ENCODE measurements at regions not wholly inside any gene's neighbourhood (a gene's known extent, or its start where the extent isn't known, plus 50 kb on each side); places are given as distances from the start of the nearest gene placed in this dataset.

DNA sequence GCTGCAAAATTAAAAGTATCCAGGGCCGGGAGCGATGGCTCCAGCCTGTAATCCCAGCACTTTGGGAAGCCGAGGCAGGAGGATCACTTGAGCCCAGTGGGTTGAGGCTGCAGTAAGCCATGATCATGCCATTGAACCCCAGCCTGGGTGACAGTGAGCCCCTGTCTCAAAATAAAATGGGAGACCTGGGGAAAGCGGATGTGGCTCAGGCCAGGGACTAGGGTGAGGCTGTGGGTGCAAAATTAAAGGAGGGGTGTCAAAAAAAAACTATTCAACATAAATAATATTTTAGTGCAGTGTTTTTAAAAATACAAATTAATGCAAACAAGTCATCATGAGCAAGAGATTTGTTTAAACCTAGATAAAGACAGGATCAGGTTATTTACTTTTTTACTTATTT lies 100.1 kb upstream of the SLC45A1 start:
- Histone ChIP-seq H3K4me3 (ENCODE audit: low read depth in 2 of 2, low read length in 2 of 2) (no peak overlapping the region), H3K27ac (ENCODE audit: low read length) (peak overlapping the region; percentile 1; the same call in 1 of the 2 replicates), H3K9me3 (ENCODE audit: control insufficient read depth, insufficient read depth, low read depth, low read length) (no peaks in the 10 kb centered on the region), H3K36me3 (ENCODE audit: control insufficient read depth, insufficient read depth, low read length) (no peaks in the 10 kb centered on the region), H3K4me1 (ENCODE audit: control insufficient read depth, insufficient read depth, low read length) (peaks cover 20% of the 10 kb centered on the region), H3K27me3 (ENCODE audit: control insufficient read depth, insufficient read depth, low read length) (no peaks in the 10 kb centered on the region)
- DNase-seq (ENCODE audit: low read depth, low spot score) (no peak), ATAC-seq (no peak)
- BruUV-seq (replicated peaks) = no TSS peak
- in situ Hi-C loops (cut with HindIII; ENCODE audit: low pct_unique_long_range_greater_than_20kb, low sequenced_read_pairs) = no loop called here
- TF ChIP-seq, protein P1, sequence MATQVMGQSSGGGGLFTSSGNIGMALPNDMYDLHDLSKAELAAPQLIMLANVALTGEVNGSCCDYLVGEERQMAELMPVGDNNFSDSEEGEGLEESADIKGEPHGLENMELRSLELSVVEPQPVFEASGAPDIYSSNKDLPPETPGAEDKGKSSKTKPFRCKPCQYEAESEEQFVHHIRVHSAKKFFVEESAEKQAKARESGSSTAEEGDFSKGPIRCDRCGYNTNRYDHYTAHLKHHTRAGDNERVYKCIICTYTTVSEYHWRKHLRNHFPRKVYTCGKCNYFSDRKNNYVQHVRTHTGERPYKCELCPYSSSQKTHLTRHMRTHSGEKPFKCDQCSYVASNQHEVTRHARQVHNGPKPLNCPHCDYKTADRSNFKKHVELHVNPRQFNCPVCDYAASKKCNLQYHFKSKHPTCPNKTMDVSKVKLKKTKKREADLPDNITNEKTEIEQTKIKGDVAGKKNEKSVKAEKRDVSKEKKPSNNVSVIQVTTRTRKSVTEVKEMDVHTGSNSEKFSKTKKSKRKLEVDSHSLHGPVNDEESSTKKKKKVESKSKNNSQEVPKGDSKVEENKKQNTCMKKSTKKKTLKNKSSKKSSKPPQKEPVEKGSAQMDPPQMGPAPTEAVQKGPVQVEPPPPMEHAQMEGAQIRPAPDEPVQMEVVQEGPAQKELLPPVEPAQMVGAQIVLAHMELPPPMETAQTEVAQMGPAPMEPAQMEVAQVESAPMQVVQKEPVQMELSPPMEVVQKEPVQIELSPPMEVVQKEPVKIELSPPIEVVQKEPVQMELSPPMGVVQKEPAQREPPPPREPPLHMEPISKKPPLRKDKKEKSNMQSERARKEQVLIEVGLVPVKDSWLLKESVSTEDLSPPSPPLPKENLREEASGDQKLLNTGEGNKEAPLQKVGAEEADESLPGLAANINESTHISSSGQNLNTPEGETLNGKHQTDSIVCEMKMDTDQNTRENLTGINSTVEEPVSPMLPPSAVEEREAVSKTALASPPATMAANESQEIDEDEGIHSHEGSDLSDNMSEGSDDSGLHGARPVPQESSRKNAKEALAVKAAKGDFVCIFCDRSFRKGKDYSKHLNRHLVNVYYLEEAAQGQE (IDR thresholded peaks at IDR 0.05; ENCODE audit: insufficient read depth in 1 of 2, low read depth in 2 of 2, low read length in 1 of 2) = no peak
- TF ChIP-seq SIN3A (IDR thresholded peaks at IDR 0.05; ENCODE audit: borderline replicate concordance, insufficient read depth, low read depth, low read length) = no peak
- no peak for TF ChIP-seq POLR2AphosphoS5 (IDR thresholded peaks at IDR 0.05; ENCODE audit: low read depth, low read length)
- TF ChIP-seq, protein P2, sequence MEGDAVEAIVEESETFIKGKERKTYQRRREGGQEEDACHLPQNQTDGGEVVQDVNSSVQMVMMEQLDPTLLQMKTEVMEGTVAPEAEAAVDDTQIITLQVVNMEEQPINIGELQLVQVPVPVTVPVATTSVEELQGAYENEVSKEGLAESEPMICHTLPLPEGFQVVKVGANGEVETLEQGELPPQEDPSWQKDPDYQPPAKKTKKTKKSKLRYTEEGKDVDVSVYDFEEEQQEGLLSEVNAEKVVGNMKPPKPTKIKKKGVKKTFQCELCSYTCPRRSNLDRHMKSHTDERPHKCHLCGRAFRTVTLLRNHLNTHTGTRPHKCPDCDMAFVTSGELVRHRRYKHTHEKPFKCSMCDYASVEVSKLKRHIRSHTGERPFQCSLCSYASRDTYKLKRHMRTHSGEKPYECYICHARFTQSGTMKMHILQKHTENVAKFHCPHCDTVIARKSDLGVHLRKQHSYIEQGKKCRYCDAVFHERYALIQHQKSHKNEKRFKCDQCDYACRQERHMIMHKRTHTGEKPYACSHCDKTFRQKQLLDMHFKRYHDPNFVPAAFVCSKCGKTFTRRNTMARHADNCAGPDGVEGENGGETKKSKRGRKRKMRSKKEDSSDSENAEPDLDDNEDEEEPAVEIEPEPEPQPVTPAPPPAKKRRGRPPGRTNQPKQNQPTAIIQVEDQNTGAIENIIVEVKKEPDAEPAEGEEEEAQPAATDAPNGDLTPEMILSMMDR (IDR thresholded peaks at IDR 0.05) = no peak
- no peak for TF ChIP-seq TCF7L2 (IDR thresholded peaks at IDR 0.05; ENCODE audit: low read depth, low read length)
- ChIA-PET CTCF (no interaction called here), POLR2A (no interaction called here)
- intact Hi-C loops (cut with micrococcal nuclease; ENCODE audit: unreplicated experiment) = no loop called here

DNA sequence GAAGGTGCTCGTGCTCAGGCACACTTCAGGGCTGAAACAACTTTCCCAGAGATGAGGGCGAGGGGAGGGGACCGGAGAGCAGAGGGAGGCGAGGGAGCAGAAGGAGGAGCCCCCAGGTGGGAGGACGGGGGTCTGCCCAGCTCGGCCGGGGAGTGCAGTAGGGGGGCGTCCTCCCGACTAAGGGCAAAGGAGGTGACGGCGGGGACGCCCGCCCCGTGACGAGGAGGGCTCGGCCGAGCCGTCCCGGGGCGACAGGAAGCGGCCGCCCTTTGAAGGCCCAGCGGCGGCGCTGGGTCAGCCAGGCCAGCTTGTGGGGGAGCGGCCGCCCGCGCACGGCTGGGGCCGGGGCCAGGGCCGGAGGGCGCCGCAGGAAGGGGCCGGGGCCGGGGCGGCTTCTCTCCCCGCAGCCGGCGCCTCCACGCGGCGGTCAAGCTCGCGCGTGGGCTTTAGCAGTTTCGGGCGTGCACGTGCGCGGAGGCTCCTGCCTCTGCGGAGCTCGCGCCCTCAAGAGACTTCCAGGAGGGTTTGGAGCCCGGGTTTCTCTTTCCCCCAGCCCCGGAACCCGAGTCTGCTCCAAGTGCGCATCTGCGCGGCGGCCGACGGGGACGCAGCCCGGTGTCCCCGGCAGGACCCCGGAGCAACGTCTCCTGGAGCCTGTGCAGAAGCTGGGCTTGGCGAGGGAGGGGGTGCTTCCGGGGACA lies 100.8 kb upstream of the SLC45A1 start:
- CTCF ChIA-PET = no interaction called here
- Histone ChIP-seq H3K4me3 (ENCODE audit: low read depth in 2 of 2, low read length in 2 of 2) (no peak overlapping the region), H3K27me3 (ENCODE audit: control insufficient read depth, insufficient read depth, low read length) (no peaks in the 10 kb centered on the region), H3K36me3 (ENCODE audit: control insufficient read depth, insufficient read depth, low read length) (no peaks in the 10 kb centered on the region), H3K27ac (ENCODE audit: low read length) (peak overlapping the region; percentile 55; the same call in 1 of the 2 replicates), H3K4me1 (ENCODE audit: control insufficient read depth, insufficient read depth, low read length) (peaks cover 26% of the 10 kb centered on the region), H3K9me3 (ENCODE audit: control insufficient read depth, insufficient read depth, low read depth, low read length) (no peaks in the 10 kb centered on the region)
- POLR2A ChIA-PET = interaction anchor here (0.7 kb wide), 1 partner anchor 11 kb away, joined by 10 read pairs; no protein-coding TSS in a partner anchor
- TF ChIP-seq SIN3A (IDR thresholded peaks at IDR 0.05; ENCODE audit: borderline replicate concordance, insufficient read depth, low read depth, low read length) = no peak
- TF ChIP-seq, protein P1 (IDR thresholded peaks at IDR 0.05; ENCODE audit: insufficient read depth in 1 of 2, low read depth in 2 of 2, low read length in 1 of 2) = no peak
- no peak for TF ChIP-seq POLR2AphosphoS5 (IDR thresholded peaks at IDR 0.05; ENCODE audit: low read depth, low read length)
- no peak for TF ChIP-seq TCF7L2 (IDR thresholded peaks at IDR 0.05; ENCODE audit: low read depth, low read length)
- DNase-seq (ENCODE audit: low read depth, low spot score) = no peak
- intact Hi-C loops (cut with micrococcal nuclease; ENCODE audit: unreplicated experiment) (no loop called here), in situ Hi-C loops (cut with HindIII; ENCODE audit: low pct_unique_long_range_greater_than_20kb, low sequenced_read_pairs) (no loop called here)
- no peak for ATAC-seq
- no TSS peak for BruUV-seq (replicated peaks)
